Memory B cell (primary cell): ENCODE measurements at regions not wholly inside any gene's neighbourhood (a gene's known extent, or its start where the extent isn't known, plus 50 kb on each side); places are given as distances from the start of the nearest gene placed in this dataset.

ENCODE experiments used
- ATAC-seq: fragments of 150-1000 bp; cut with Tn5 transposase; 2 replicates; pipeline ENCODE4 v1.10.0; 2021; ENCODE audit warnings: low read depth, mild to moderate bottlenecking, moderate library complexity
- DNase-seq, 2 donors: peaks; one replicate each; pipeline ENCODE4 v3.0.0; 2022; ENCODE audit warnings: low spot score in 2 of 2
- H3K27ac Mint-ChIP-seq: one replicate; pipeline ENCODE4 v1.8.0; 2022; ENCODE audit warnings: mild to moderate bottlenecking, moderate library complexity, mixed read lengths
- H3K27me3 Mint-ChIP-seq: one replicate; pipeline ENCODE4 v1.8.0; 2022; ENCODE audit warnings: mixed read lengths
- H3K36me3 Mint-ChIP-seq: one replicate; pipeline ENCODE4 v1.8.0; 2022; ENCODE audit warnings: mild to moderate bottlenecking, mixed read lengths
- H3K4me1 Mint-ChIP-seq: one replicate; pipeline ENCODE4 v1.8.0; 2022; ENCODE audit warnings: mixed read lengths
- H3K4me3 Mint-ChIP-seq: one replicate; pipeline ENCODE4 v1.8.0; 2022; ENCODE audit warnings: mild to moderate bottlenecking, moderate library complexity, mixed read lengths
- H3K9me3 Mint-ChIP-seq: one replicate; pipeline ENCODE4 v1.8.0; 2022; ENCODE audit warnings: mixed read lengths

DNA sequence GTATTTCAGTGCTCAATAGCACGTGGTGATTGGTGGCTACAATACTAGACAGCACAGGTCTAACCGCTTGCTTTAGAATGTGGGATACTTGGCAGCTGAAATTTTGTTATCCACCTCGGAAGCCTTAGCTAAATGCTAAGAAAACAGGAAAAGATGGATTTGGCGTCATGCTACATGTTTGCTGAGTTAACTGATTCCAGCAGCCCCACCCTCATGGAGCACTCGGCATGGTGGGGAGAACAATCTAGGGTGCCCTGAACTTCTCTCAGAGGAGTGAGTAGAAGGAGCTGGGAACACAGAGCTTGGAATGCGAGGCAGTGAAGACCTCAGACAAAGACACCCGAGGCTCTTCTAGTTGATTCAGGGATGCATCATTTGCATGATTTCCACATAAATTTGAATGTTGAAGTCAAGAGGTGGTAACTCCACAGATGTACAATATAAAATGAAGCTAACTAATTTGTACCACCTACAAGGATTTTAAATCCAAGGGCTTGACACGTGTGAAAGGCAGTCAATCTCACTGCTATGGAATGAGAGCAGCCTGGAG is 145.1 kb upstream of the FSTL4 start:
- Mint-ChIP-seq H3K27ac (no peak overlapping the region), H3K9me3 (no peaks in the 10 kb centered on the region), H3K27me3 (peaks cover 11% of the 10 kb centered on the region), H3K4me1 (peaks cover 9% of the 10 kb centered on the region), H3K36me3 (no peaks in the 10 kb centered on the region), H3K4me3 (no peak overlapping the region)
- DNase-seq: no peak
- no peak for ATAC-seq

DNA sequence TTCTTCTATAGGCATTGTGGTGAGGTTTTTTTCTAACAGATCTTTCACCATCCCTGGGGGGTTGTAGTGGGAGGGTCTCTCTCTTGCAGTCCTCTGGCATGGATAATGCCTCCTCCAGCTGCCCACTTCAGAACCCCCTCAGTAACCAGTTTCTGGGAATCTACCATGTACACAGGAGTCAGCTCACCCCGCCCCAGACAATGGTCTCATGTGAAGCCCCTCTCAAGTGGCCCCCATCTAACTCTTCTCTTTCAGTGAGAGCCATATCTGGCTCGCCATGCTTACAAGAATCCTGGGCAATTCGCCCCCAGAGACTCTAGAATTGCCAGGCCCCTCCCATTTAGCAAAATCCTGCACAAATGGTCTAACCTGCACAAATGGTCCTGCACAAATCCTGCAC is 144.4 kb upstream of the FSTL4 start:
- peaks cover 12% of the 10 kb centered on the region for H3K27me3 Mint-ChIP-seq
- DNase-seq: no peak
- H3K36me3 Mint-ChIP-seq: no peaks in the 10 kb centered on the region
- no peak overlapping the region for H3K27ac Mint-ChIP-seq
- peaks cover 9% of the 10 kb centered on the region for H3K4me1 Mint-ChIP-seq
- no peak for ATAC-seq
- no peaks in the 10 kb centered on the region for H3K9me3 Mint-ChIP-seq
- no peak overlapping the region for H3K4me3 Mint-ChIP-seq

DNA sequence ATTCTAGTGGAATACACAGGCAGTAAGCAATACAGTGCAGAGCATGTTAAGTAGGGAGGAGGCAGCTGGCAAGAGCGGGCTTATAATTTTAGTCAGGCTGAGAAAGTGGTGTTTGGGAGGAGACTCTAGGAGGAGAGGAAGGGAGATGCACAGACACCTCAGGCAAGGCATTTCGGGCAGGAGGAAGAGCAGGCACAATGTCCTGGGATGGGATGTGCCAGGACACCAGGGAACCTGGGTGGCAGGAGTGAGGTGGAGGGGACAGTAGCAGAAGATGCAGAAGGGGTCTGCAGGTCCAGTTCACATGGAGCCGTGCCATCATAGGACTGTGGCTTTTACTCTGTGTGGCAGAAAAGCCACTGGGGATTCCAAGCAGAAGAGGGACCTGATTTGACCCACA is 143.7 kb upstream of the FSTL4 start:
- Mint-ChIP-seq H3K4me3 (no peak overlapping the region), H3K4me1 (peaks cover 9% of the 10 kb centered on the region), H3K36me3 (no peaks in the 10 kb centered on the region), H3K27ac (no peak overlapping the region), H3K27me3 (peaks cover 15% of the 10 kb centered on the region), H3K9me3 (no peaks in the 10 kb centered on the region)
- ATAC-seq (no peak), DNase-seq (no peak)

DNA sequence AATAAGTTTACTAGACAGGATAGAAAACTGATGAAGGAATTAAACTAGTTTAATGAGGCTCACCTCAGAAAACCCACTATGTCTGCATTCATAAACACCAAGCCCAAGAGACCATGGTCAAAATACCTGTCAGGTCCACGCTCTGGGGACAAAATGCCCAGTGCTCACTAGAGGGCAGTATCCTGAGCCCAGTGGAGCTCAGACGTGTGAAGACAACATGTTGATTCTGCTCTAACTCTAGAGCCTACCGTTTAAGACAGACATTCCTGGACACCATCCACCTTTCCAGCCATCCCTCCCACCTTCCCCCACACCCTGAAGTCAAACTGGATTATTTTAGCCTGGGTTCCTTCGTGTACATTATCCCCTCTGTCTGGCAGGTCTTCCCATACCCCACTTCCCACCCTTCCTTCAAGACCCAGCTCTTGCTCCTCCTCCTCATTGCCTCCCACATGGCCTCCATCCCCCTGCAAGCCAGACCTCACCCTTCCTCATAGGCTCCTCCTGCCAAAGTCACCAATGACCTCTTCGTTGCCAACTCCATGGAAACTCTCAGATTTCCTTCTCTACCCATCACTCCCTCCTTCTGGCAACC is 142.3 kb upstream of the FSTL4 start:
- DNase-seq (no peak), ATAC-seq (peak; percentile 64)

DNA sequence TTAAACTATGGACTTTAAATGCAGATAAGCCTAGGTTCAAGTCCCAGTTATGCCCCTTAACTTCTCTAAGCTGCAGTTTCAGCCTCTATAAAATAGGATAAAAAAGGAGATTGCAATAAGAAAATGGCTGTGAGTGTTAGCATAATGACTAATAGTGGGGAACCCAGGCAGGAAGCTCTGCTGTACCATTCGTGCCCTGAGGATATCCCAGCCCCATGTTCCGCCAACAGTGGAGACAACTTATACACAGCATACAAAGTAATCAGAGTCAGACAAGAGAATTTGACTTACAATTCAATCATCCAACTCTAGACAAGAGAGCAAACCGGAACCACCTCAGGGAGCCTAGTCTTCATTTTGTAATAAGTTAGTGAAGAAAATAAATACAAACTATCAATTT is 141.5 kb upstream of the FSTL4 start:
- Mint-ChIP-seq H3K27ac (no peak overlapping the region), H3K27me3 (peaks cover 15% of the 10 kb centered on the region), H3K36me3 (no peaks in the 10 kb centered on the region), H3K4me3 (no peak overlapping the region), H3K4me1 (peaks cover 9% of the 10 kb centered on the region), H3K9me3 (no peaks in the 10 kb centered on the region)
- ATAC-seq: no peak
- DNase-seq: no peak

More for the DNA sequence above, 142.3 kb upstream of the FSTL4 start:
- Mint-ChIP-seq H3K9me3 (no peaks in the 10 kb centered on the region), H3K4me3 (no peak overlapping the region), H3K4me1 (peaks cover 9% of the 10 kb centered on the region), H3K27ac (no peak overlapping the region), H3K36me3 (no peaks in the 10 kb centered on the region), H3K27me3 (peaks cover 15% of the 10 kb centered on the region)

GRCh38 chr5:133751846-133752245 is 139.5 kb upstream of the FSTL4 start:
- peaks cover 15% of the 10 kb centered on the region for H3K27me3 Mint-ChIP-seq
- ATAC-seq (no peak), DNase-seq (no peak)
- no peaks in the 10 kb centered on the region for H3K9me3 Mint-ChIP-seq
- H3K4me3 Mint-ChIP-seq: no peak overlapping the region
- no peaks in the 10 kb centered on the region for H3K36me3 Mint-ChIP-seq
- H3K27ac Mint-ChIP-seq: no peak overlapping the region
- H3K4me1 Mint-ChIP-seq: peaks cover 9% of the 10 kb centered on the region

DNA sequence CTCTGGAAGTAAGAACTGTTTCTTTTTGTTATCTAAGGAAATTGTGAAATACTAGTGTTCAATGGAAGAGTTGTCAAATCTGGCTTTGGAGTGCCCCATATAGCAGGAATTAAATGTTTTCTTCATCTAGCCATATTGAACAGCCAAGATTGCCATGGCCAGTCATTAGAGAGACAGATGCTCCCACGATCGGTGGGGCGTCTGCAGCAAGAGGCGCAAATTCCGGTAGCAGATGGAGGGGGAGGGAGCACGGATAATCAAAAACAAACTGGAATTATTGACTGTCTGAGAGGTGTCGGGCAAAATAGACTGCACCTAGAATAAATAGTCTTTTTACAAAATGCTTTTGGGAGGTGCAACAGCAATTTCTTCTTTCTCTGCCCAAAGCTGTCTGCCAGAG is 139.1 kb upstream of the FSTL4 start:
- peaks cover 9% of the 10 kb centered on the region for H3K4me1 Mint-ChIP-seq
- no peak for ATAC-seq
- no peak overlapping the region for H3K4me3 Mint-ChIP-seq
- no peaks in the 10 kb centered on the region for H3K9me3 Mint-ChIP-seq
- DNase-seq: no peak
- peaks cover 15% of the 10 kb centered on the region for H3K27me3 Mint-ChIP-seq
- H3K27ac Mint-ChIP-seq: no peak overlapping the region
- no peaks in the 10 kb centered on the region for H3K36me3 Mint-ChIP-seq

GRCh38 chr5:133750856-133751255 is 138.5 kb upstream of the FSTL4 start:
- Mint-ChIP-seq H3K9me3 (no peaks in the 10 kb centered on the region), H3K4me3 (no peak overlapping the region), H3K36me3 (no peaks in the 10 kb centered on the region), H3K27ac (no peak overlapping the region), H3K4me1 (peaks cover 9% of the 10 kb centered on the region), H3K27me3 (peaks cover 13% of the 10 kb centered on the region)
- DNase-seq (no peak), ATAC-seq (no peak)

DNA sequence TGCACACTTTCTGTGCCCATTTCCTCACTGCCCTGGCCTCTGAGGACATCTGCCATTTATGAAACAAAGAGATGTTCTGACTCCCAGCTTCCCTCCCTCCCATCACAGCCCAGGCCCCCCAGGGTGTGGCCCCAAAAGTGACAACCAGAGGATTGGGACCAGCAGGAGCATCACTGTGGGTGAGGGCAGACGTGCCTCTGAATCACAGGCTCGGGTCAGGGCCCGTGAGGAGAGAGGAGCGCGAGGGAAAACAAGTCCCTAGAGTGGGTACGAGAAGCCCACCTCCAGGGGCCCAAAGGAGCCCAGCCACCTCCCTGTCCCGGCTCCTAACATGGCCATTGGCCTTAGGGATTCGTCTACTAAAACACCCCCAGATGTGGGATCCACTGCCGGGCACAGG is 138.0 kb upstream of the FSTL4 start:
- Mint-ChIP-seq H3K27ac (no peak overlapping the region), H3K36me3 (no peaks in the 10 kb centered on the region), H3K9me3 (no peaks in the 10 kb centered on the region), H3K4me3 (no peak overlapping the region), H3K4me1 (peaks cover 7% of the 10 kb centered on the region), H3K27me3 (peaks cover 9% of the 10 kb centered on the region)
- DNase-seq (no peak), ATAC-seq (no peak)

- no peak for ATAC-seq
Observed at GRCh38 chr5:133749331-133749985, 137.1 kb upstream of the FSTL4 start.

DNA sequence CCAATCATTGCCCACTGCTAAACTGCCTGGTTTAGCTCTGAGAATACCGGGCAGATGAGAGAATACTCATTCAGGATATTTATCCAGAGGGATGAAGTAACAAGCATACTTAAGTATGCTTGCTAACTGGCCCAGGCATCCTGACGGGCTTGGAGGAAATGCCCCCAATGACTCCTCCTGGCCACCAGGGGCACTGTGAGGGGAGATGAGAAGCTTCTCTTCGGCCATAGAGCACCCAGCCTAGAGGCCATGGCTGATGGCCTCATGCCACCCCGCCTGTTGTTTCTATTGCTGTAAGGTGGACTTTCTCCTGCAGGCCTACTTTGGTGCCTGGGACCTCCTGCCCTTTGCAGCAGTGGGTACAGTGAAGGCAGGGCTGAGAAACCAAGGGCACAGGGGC is 134.5 kb upstream of the FSTL4 start:
- DNase-seq: peak in 1 of 2 donors; percentile 8
- Mint-ChIP-seq H3K4me1 (peaks cover 8% of the 10 kb centered on the region), H3K27me3 (peaks cover 4% of the 10 kb centered on the region), H3K36me3 (no peaks in the 10 kb centered on the region), H3K9me3 (no peaks in the 10 kb centered on the region), H3K4me3 (no peak overlapping the region), H3K27ac (no peak overlapping the region)
- ATAC-seq: no peak

More at GRCh38 chr5:133749331-133749985, 137.1 kb upstream of the FSTL4 start:
- Mint-ChIP-seq H3K27ac (no peak overlapping the region), H3K36me3 (no peaks in the 10 kb centered on the region), H3K4me1 (no peaks in the 10 kb centered on the region), H3K9me3 (no peaks in the 10 kb centered on the region), H3K27me3 (peaks cover 4% of the 10 kb centered on the region), H3K4me3 (no peak overlapping the region)
- no peak for DNase-seq

- H3K9me3 Mint-ChIP-seq: no peaks in the 10 kb centered on the region
- H3K27me3 Mint-ChIP-seq: no peaks in the 10 kb centered on the region
- H3K36me3 Mint-ChIP-seq: no peaks in the 10 kb centered on the region
- H3K4me1 Mint-ChIP-seq: peaks cover 8% of the 10 kb centered on the region
- H3K27ac Mint-ChIP-seq: no peak overlapping the region
- ATAC-seq (no peak), DNase-seq (no peak)
- no peak overlapping the region for H3K4me3 Mint-ChIP-seq
Observed at GRCh38 chr5:133744960-133745308, 132.6 kb upstream of the FSTL4 start.

DNA sequence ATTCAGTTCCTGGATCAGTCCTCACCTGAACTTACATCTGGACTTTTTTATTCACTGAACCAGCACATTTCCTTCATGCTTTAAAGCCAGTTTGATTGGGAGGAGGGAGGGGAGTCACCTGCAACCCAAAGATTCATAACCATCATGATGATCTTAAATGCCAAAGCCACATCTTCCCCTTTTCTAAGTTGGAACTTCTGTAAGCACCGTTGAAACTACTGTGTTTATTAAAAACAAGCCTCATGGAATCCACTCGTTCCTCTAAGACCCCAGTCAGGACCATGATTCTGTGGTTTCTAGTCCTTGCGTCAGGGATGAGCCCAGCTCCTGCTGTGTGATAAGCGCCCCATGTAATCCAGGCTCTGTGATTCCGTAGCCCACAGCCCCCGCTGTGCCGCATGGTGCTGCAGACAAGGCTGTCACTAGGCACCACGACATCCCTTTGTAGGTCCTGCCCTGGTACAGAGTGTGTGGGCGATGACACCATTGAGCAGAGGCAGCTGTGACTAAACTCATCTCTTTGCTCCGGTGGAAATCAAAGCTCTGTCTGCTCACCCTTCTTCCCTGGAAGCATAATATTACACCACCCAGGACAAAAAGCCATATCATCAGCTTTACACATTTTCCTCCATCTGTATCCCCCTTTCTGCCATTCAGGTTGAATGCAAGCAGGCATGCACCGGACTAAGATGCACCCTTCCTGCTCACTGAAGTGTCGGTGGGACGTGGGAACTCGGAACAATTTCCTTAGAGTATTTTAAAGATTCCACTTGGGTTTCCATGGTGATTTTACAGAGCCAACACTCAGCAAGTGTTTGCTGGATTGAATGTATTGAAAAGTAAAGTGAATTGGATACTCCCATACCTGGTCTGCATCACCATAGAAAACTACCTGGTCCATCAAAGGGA is 132.0 kb upstream of the FSTL4 start:
- H3K4me3 Mint-ChIP-seq: no peak overlapping the region
- H3K27ac Mint-ChIP-seq: no peak overlapping the region
- no peaks in the 10 kb centered on the region for H3K27me3 Mint-ChIP-seq
- peaks cover 8% of the 10 kb centered on the region for H3K4me1 Mint-ChIP-seq
- H3K36me3 Mint-ChIP-seq: no peaks in the 10 kb centered on the region
- no peaks in the 10 kb centered on the region for H3K9me3 Mint-ChIP-seq
- DNase-seq (no peak), ATAC-seq (no peak)

DNA sequence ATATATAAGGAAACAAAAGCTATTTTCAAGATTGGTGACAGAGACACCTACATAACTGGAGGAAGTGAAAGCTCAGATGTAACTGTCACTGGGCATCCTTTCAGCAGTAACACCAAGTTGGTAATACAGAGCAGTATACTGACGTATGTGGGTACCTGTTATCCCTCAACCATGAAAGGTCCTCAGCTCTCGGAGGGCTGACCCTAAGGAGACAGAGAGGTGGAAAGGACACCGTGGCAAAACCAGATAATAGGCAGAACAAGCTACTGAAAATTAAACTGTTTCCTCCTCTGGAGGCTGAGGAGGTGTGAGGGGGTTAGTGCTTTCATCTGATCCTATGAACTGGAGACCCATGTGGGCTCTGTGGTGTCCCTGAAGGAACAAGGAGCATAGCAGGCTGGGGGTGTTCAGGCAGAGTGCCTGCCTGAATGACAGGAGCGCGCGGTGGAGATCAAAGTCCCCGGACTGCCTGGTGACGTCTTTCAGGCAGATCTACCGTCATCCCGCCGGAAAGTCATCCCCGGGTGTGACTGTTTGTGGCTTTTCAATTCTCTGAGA is 130.2 kb upstream of the FSTL4 start:
- H3K9me3 Mint-ChIP-seq: no peaks in the 10 kb centered on the region
- H3K36me3 Mint-ChIP-seq: no peaks in the 10 kb centered on the region
- H3K4me1 Mint-ChIP-seq: peaks cover 8% of the 10 kb centered on the region
- peak overlapping the region; percentile 39 for H3K27ac Mint-ChIP-seq
- no peaks in the 10 kb centered on the region for H3K27me3 Mint-ChIP-seq
- H3K4me3 Mint-ChIP-seq: peak overlapping the region; percentile 46
- DNase-seq (peak in 1 of 2 donors; percentile 22), ATAC-seq (peak; percentile 80)
